Muscle layer of colon (tissue), 2 donors: ENCODE measurements at regions not wholly inside any gene's neighbourhood (a gene's known extent, or its start where the extent isn't known, plus 50 kb on each side); places are given as distances from the start of the nearest gene placed in this dataset.

Source experiments
- H3K27ac ChIP-seq: one replicate; pipeline ENCODE4 v1.7.0; 2013; ENCODE audit warnings: low read depth, mild to moderate bottlenecking, low read length, moderate library complexity
- H3K27me3 ChIP-seq, 2 donors: one replicate each; pipeline ENCODE4 v1.7.0; 2013; ENCODE audit warnings: low read length in 2 of 2, mild to moderate bottlenecking in 2 of 2; ENCODE audit not compliant: insufficient read depth in 2 of 2, control insufficient read depth in 1 of 2
- H3K36me3 ChIP-seq: one replicate; pipeline ENCODE4 v1.7.0; 2013; ENCODE audit warnings: mild to moderate bottlenecking, low read length; ENCODE audit not compliant: insufficient read depth
- H3K4me1 ChIP-seq: one replicate; pipeline ENCODE4 v1.7.0; 2013; ENCODE audit warnings: mild to moderate bottlenecking, low read length; ENCODE audit not compliant: insufficient read depth
- H3K4me3 ChIP-seq, 2 donors: one replicate each; pipeline ENCODE4 v1.7.0; 2013; ENCODE audit warnings: low read length in 2 of 2, low read depth in 1 of 2, mild to moderate bottlenecking in 1 of 2, moderate library complexity in 1 of 2
- H3K9ac ChIP-seq: one replicate; pipeline ENCODE4 v1.7.0; 2013; ENCODE audit warnings: low read length
- H3K9me3 ChIP-seq: one replicate; pipeline ENCODE4 v1.7.0; 2013; ENCODE audit warnings: mild to moderate bottlenecking, low read length
- donor health status: abdominal sarcoma.
- donor health status: Adenocarcinoma of cecum.

DNA sequence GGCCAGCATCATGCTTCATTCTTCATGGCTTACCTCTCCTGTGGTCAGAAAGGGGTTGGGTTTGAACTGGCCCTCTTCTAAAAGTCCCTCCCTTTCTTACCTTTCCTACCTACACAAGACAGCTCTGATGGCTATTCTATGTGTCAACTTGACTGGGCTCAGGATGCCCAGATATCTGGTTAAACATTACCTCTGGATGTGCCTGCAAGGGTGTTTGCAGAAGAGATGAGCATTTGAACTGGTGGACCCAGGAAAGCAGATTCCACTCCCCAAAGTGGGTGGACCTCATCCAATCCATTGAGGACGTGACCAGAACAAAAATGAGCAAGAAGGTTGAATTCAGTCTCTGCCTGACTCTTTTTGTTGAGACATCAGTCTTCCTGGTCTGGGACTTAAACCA, 79.0 kb upstream of the TCF7L2 start:
- Histone ChIP-seq H3K27ac (no peak overlapping the region), H3K9ac (no peak overlapping the region), H3K27me3 (no peaks in the 10 kb centered on the region)

DNA sequence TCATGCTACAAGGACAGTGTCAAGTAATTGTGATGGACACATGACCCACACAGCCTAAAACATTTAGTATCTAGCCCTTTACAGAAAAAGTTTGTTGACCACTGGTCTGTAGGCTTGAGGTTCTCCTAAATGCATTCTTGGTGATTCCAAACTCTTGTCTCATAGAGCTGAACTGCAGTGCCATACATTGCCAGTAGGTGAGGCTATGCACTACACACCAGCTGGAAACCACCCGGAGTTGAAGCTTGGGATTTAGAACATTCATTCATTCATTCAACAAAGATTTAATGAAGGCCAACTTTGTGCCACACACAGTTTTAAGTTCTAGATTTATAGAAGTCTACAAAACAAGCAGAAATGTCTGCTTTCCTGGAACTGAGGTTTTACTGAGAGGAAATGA, 77.3 kb upstream of the TCF7L2 start:
- H3K27ac ChIP-seq = no peak overlapping the region
- no peak overlapping the region for H3K4me3 ChIP-seq
- no peaks in the 10 kb centered on the region for H3K27me3 ChIP-seq
- no peaks in the 10 kb centered on the region for H3K9me3 ChIP-seq
- H3K4me1 ChIP-seq = no peaks in the 10 kb centered on the region
- H3K36me3 ChIP-seq = no peaks in the 10 kb centered on the region
- no peak overlapping the region for H3K9ac ChIP-seq

More for the DNA sequence above, 79.0 kb upstream of the TCF7L2 start:
- Histone ChIP-seq H3K4me1 (no peaks in the 10 kb centered on the region), H3K36me3 (no peaks in the 10 kb centered on the region), H3K9me3 (no peaks in the 10 kb centered on the region), H3K4me3 (no peak overlapping the region)

DNA sequence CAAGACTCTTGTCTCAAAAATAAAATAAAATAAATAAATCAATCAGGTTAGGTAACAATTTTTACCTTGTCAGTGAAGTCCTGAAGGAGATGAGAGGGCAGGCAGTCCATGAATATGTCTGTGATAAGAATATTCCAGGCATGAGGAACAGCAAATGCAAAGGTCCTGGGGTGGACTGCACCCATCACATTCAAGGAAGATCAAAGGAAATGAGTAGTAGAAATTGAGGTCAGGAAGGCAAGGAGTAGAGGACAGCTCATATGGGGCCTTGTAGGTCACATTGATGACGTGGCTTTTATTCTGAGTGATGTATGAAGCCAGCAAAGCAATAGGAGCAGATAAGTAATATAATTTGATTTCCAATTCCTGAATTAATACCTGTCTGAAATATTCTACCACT, 76.5 kb upstream of the TCF7L2 start:
- Histone ChIP-seq H3K27ac (no peak overlapping the region), H3K4me1 (no peaks in the 10 kb centered on the region), H3K9me3 (no peaks in the 10 kb centered on the region), H3K27me3 (no peaks in the 10 kb centered on the region), H3K9ac (no peak overlapping the region), H3K4me3 (no peak overlapping the region), H3K36me3 (no peaks in the 10 kb centered on the region)

DNA sequence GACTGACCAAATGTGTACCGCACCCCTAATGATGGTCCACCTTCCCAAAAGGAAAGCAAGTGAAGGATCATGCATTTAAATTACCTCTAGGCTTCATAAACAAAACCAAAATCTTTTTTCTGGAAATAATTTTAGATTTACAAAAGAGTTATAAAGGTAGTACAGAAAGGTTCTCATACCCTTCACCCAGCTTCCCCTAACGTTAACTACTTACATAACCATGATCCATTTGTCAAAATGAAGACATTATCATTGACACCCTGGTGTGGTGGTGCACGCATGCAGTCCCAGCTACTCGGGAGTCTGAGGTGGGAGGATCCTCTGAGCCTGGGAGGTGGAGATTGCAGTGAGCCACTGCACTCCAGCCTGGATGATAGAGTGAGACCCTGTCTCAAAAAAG, 75.1 kb upstream of the TCF7L2 start:
- H3K27ac ChIP-seq = no peak overlapping the region
- no peaks in the 10 kb centered on the region for H3K36me3 ChIP-seq
- H3K4me3 ChIP-seq = no peak overlapping the region
- no peaks in the 10 kb centered on the region for H3K4me1 ChIP-seq
- no peak overlapping the region for H3K9ac ChIP-seq
- H3K9me3 ChIP-seq = no peaks in the 10 kb centered on the region
- H3K27me3 ChIP-seq = no peaks in the 10 kb centered on the region

DNA sequence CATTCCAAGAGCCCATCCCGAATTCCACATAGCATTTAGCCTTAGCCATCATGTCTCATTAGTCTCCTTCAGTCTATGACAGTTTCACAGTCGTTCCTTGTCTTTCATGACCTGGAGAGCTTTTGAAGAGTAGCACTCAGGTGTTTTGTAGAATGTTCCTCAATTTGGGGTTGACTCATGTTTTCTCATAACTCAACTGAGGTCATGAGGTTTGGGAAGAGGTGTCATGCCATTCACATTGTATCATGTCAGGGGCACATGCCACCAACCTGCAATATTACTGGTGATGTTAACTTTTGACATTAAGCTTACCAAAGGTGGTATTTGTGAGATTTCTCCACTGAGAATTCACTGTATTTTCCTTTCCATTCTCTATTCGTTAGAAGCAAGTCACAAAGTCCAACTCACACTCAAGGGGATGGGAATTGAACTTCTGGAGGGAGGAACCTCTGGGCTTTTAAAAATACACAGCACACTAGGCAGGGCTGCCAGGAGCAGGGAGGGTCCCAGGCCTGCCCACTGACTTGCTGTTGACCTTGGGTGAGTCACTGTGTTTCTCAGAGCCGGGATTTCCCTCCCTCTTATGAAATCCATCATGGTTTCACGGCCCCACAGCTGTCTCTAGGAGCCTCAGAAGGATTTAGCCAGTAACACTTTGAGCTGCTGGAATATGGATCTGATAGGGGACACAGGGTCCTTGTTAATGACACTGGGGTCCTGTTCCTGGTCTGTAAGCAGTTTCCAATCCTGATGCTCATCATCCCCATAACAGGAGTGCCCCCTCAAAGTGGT, 74.4 kb upstream of the TCF7L2 start:
- no peaks in the 10 kb centered on the region for H3K9me3 ChIP-seq
- no peak overlapping the region for H3K27ac ChIP-seq
- H3K4me1 ChIP-seq = no peaks in the 10 kb centered on the region
- H3K9ac ChIP-seq = no peak overlapping the region
- H3K27me3 ChIP-seq = no peaks in the 10 kb centered on the region
- no peak overlapping the region for H3K4me3 ChIP-seq
- H3K36me3 ChIP-seq = no peaks in the 10 kb centered on the region

DNA sequence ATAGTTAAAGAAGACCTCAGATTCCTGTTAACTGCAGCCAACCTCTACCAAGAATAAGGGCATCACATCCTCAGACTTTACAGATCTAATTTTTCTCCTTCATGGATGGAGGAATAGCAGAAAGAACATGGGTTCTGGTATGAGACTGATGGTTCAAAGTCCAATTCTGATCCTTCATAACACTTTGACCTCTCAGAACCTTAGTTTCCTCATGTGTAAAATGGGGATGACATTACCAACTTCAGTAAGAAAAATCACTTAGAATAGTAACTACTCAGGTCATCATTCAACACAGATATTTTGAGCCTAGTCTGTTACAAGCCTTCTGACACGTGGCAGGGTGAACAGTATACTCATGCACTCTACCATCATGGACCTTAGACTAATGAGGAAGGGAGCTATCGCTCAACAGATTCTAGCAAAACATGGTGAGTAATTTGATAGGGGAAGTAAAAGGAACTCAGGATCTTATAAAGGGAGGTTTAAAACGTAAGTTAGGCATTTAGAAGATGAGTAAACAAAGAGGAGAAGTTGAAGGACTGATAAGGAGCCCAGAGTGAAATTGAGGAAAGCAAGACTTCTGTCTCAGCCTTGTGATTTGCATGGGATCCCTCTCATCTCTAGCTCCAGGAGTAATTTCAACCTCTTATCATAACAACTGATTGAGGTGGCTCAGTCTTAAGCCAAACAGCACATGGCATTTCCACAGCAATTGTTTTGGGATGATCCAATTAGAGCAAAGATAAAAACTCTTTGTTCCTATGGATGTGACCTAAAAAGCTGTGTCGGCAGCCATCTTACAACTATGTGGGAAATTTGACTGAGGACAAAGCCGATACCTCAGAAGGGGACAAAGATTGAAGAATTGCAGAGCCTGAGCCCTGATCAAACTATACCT, 69.2 kb upstream of the TCF7L2 start:
- no peak overlapping the region for H3K4me3 ChIP-seq
- H3K4me1 ChIP-seq = no peaks in the 10 kb centered on the region
- no peak overlapping the region for H3K9ac ChIP-seq
- H3K27ac ChIP-seq = no peak overlapping the region
- no peaks in the 10 kb centered on the region for H3K36me3 ChIP-seq
- H3K27me3 ChIP-seq = no peaks in the 10 kb centered on the region
- H3K9me3 ChIP-seq = no peaks in the 10 kb centered on the region

DNA sequence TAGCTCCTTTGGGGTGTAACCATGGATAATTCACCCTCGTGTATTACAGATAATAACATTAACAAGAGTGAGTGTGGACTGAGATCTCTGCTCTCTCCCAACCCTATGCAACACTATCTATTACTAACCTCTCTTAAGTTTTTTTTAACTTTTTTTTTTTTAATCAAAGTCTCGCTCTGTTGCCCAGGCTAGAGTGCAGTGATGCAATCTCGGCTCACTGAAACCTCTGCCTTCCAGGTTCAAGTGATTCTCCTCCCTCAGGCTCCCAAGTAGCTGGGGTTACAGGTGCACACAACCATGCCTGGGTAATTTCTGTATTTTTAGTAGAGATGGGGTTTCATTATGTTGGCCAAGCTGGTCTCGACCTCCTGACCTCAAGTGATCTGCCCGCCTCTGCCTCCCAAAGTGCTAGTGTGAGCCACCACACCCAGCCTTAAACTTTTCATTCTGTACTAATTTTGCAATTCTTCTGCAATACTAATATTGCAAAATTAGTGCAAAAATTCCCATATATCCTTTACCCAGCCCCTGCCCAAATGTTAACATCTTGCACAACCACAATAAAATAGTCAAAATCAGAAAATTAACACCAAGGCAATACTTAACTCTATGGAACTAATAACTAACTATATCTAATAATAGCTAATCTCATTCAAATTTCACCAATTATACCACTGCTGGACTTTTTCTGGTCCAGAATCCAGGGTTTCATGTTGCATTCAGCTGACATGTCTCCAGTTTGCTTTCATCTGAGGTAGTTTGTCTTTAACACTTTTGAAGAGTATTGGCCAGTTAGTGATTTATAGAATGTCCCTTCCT, 66.5 kb upstream of the TCF7L2 start:
- Histone ChIP-seq H3K27me3 (no peaks in the 10 kb centered on the region), H3K4me3 (no peak overlapping the region), H3K4me1 (no peaks in the 10 kb centered on the region), H3K9ac (no peak overlapping the region), H3K27ac (no peak overlapping the region), H3K9me3 (no peaks in the 10 kb centered on the region), H3K36me3 (no peaks in the 10 kb centered on the region)

DNA sequence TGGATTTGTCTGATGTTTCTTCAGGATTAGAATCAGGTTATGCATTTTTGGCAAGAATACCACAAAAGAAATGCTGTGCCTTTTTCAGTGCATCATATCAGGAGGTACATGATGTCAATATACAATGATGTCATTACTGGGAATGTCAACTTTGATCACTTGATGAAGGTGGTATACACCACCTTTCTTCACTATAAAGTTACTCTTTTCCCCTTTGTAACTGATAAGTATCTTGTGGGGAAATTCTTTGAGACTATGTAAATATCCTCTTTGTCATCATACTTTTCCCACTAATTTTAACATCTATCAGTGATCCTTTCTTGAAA, 65.9 kb upstream of the TCF7L2 start:
- Histone ChIP-seq H3K4me1 (no peaks in the 10 kb centered on the region), H3K9ac (no peak overlapping the region), H3K27ac (no peak overlapping the region), H3K36me3 (no peaks in the 10 kb centered on the region), H3K27me3 (no peaks in the 10 kb centered on the region), H3K4me3 (no peak overlapping the region), H3K9me3 (no peaks in the 10 kb centered on the region)

DNA sequence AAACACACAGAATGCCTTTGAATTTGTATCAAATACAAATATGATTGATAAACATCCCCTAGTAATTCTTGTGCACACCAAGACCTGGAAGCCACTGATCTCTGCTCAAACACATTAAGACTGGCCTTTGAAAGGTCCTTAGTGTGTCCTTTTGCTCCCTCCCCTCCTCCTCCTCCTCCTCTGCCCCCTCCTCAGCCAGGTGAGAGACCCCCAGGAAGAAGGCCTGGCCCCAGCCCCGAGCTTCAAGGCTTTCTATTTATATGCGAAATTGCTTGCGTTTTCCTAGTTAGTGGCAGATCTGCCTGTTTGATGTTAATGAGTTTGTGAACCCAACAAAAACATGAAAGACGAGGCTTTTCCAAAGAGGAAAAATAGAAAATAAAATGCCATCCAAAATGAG, 63.6 kb upstream of the TCF7L2 start:
- H3K27me3 ChIP-seq = no peaks in the 10 kb centered on the region
- no peaks in the 10 kb centered on the region for H3K9me3 ChIP-seq
- H3K36me3 ChIP-seq = no peaks in the 10 kb centered on the region
- H3K9ac ChIP-seq = no peak overlapping the region
- H3K4me1 ChIP-seq = no peaks in the 10 kb centered on the region
- no peak overlapping the region for H3K27ac ChIP-seq
- no peak overlapping the region for H3K4me3 ChIP-seq

DNA sequence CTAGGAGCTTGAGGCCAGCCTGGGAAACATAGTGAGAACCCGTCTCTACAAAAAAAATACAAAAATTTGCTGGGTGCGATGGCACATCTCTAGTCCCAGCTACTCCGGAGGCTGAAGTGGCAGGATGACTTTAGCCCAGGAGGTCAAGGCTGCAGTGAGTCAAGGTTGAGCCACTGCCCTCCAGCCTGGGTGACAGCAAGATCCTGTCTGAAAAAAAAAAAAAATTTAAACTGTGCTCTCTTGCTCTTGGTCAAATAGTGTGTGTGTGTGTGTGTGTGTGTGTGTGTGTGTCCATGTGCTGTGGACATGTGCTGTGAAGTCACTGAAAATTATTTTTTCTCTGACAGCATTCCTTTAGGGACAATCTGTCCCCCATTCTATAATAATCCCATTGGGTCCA, 62.1 kb upstream of the TCF7L2 start:
- Histone ChIP-seq H3K27me3 (no peaks in the 10 kb centered on the region), H3K4me3 (no peak overlapping the region), H3K4me1 (no peaks in the 10 kb centered on the region), H3K27ac (no peak overlapping the region), H3K9me3 (no peaks in the 10 kb centered on the region), H3K9ac (no peak overlapping the region), H3K36me3 (no peaks in the 10 kb centered on the region)

DNA sequence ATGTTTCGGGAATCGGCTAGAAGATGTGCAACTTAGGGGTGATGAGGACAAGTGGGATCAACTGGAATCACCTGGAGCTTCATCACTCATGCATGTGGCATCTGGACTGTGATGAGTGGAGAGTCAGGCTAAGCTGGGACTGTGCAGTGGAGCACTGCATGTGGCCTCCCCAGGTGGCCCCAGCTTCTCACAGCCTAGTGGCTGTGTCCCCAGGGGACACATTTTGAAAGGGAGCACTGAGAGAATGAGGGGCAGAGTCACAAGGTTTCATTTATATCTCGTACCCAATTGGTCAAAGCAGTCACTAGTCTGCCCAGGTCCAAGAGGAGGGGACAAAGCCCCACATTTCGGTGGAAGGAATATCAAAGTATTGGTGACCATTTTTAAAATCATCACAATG, 54.8 kb upstream of the TCF7L2 start:
- H3K4me1 ChIP-seq = no peaks in the 10 kb centered on the region
- H3K36me3 ChIP-seq = no peaks in the 10 kb centered on the region
- H3K27ac ChIP-seq = no peak overlapping the region

More for the DNA sequence above, 54.8 kb upstream of the TCF7L2 start:
- no peaks in the 10 kb centered on the region for H3K9me3 ChIP-seq
- no peaks in the 10 kb centered on the region for H3K27me3 ChIP-seq
- H3K4me3 ChIP-seq = no peak overlapping the region
- no peak overlapping the region for H3K9ac ChIP-seq
